Psoas muscle (tissue), 7 donors: ENCODE measurements at regions not wholly inside any gene's neighbourhood (a gene's known extent, or its start where the extent isn't known, plus 50 kb on each side); places are given as distances from the start of the nearest gene placed in this dataset.

Source experiments
- ATAC-seq, 4 donors: fragments of 200-7000 bp; cut with Tn5 transposase; one replicate each; pipeline ENCODE4 v1.9.1; 2020; ENCODE audit warnings: moderate library complexity in 3 of 4, mild to moderate bottlenecking in 2 of 4
- DNase-seq, 2 donors: peaks; one replicate each; pipeline ENCODE4 v3.0.0-alpha.2; 2020
- H3K27ac ChIP-seq: fragments of 200-600 bp; one replicate; pipeline ENCODE4 v1.8.0; 2022
- H3K27me3 ChIP-seq, 3 donors: fragments of 200-600 bp in 1 of 3; one replicate each; pipeline versions ENCODE4 v1.6.1 to v1.8.0; 2013 to 2022; ENCODE audit warnings: low read length in 2 of 3, mild to moderate bottlenecking in 2 of 3, moderate library complexity in 1 of 3; ENCODE audit not compliant: insufficient read depth in 3 of 3
- H3K36me3 ChIP-seq, 2 donors: fragments of 200-600 bp in 1 of 2; one replicate each; pipeline versions ENCODE4 v1.6.1 to v1.8.0; 2013 to 2022; ENCODE audit warnings: low read depth in 1 of 2, mild to moderate bottlenecking in 1 of 2, moderate library complexity in 1 of 2; ENCODE audit not compliant: insufficient read depth in 1 of 2
- H3K4me1 ChIP-seq: fragments of 200-600 bp; one replicate; pipeline ENCODE4 v1.8.0; 2022
- H3K4me3 ChIP-seq: fragments of 200-600 bp; one replicate; pipeline ENCODE4 v1.8.0; 2022; ENCODE audit warnings: mild to moderate bottlenecking
- H3K9me3 ChIP-seq: fragments of 200-600 bp; one replicate; pipeline ENCODE4 v1.8.0; 2022
- WGBS, 3 donors: extraction: QIAGEN DNeasy Blood & Tissue Kit; methylation state at CpG; one replicate each; pipeline versions ENCODE4 v1.1.6 to v1.1.7; 2013; 5-methylcytosine and 5-hydroxymethylcytosine counted together
- intact Hi-C, 2 donors: fragments of 100-400 bp; cut with DNase I; formaldehyde crosslinking; loops; one replicate each; pipeline versions ENCODE4 v1.11.0 to v1.14.2; 2022
- TF ChIP-seq, protein P1 (sequence below): fragments of 200-600 bp; IDR thresholded peaks from one replicate; pipeline ENCODE4 v1.8.0; 2022; ENCODE audit warnings: antibody characterized with exemption
- donor health status: healthy with polysubstance abuse.
- donor health status: DM: no; HTN: no; CAD: no; lungs with moderate emphysema.
- donor health status: Bipolar disorder and iron deficiency.
- donor health status: healthy.
- donor health status: DM: yes; HTN: yes; CAD: no.
- donor health status: DM: no; HTN: no; CAD: no.
- donor health status: DM: yes; HTN: yes; CAD: no.

DNA sequence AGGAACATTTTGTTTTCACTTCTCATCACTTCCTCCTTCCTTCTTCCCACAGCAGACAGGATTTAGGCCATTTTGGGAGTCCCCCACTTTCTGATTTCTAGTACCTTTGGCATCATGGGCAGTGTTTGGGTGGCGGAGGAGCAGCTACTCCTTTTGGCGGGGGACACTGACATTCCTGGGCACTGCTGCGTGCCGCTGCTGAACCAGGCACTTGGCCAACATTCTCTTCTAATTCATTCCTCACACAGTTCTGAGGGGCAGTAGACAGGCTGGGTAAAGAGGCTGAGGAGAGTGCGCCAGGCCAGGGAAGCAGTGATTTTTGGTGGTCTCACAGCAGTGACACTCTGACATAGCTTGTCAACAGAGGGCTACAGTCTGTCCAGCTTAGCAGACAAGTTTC is 270.2 kb downstream of the LOXHD1 start:
- Histone ChIP-seq H3K27me3 (no peaks in the 10 kb centered on the region), H3K4me3 (no peak overlapping the region), H3K27ac (peak overlapping the region; percentile 75), H3K9me3 (no peaks in the 10 kb centered on the region), H3K36me3 (no peaks in the 10 kb centered on the region), H3K4me1 (peaks cover 19% of the 10 kb centered on the region)
- TF ChIP-seq, protein P1, sequence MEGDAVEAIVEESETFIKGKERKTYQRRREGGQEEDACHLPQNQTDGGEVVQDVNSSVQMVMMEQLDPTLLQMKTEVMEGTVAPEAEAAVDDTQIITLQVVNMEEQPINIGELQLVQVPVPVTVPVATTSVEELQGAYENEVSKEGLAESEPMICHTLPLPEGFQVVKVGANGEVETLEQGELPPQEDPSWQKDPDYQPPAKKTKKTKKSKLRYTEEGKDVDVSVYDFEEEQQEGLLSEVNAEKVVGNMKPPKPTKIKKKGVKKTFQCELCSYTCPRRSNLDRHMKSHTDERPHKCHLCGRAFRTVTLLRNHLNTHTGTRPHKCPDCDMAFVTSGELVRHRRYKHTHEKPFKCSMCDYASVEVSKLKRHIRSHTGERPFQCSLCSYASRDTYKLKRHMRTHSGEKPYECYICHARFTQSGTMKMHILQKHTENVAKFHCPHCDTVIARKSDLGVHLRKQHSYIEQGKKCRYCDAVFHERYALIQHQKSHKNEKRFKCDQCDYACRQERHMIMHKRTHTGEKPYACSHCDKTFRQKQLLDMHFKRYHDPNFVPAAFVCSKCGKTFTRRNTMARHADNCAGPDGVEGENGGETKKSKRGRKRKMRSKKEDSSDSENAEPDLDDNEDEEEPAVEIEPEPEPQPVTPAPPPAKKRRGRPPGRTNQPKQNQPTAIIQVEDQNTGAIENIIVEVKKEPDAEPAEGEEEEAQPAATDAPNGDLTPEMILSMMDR: no peak
- 17 to 31% (median 17%) methylated on average over 5 of the region's 5 CpGs for WGBS, 3 donors
- no peak for DNase-seq
- intact Hi-C loops: no loop called here
- ATAC-seq: peak; percentile 55 to 80 (median 66)

DNA sequence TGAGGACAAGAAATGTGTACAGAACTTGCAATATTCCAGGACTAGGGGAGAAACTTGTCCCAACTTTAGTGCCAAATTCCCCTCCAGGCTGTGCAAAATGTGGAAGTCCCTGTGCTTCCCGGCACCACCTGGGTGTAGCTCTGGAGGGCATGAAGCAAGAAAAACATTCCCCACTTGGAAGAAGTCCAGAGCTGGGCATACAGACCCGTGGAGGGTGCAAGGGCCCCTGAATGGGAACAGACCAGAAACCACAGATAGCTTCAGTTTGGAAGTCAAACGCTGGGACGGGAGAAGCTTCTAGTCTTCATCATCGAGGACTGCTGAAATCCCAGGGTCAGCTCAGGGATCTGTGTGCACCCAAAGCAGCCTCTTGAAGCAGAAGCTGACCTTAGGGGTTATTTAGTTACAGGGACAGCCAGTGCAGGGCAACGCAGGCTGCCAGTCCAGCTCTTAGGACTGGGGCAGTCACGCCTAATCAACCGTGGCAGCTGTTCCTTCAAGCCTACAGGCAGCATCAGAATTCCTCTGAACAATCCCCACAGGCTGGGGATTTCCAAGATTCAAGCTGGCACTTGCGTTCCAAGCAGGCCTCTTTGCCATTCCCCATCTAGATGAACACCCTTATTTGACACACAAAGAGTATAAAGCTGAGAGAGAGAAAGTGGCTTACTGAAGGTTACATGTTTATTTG is 269.4 kb downstream of the LOXHD1 start:
- ATAC-seq (peak; percentile 64 to 93 (median 92)), DNase-seq (peak in 1 of 2 donors; percentile 69)
- Histone ChIP-seq H3K36me3 (no peaks in the 10 kb centered on the region), H3K27ac (peak overlapping the region; percentile 75), H3K27me3 (no peaks in the 10 kb centered on the region), H3K4me3 (no peak overlapping the region), H3K9me3 (no peaks in the 10 kb centered on the region), H3K4me1 (peaks cover 19% of the 10 kb centered on the region)
- 19 to 30% (median 20%) methylated on average over 9 of the region's 9 CpGs for WGBS, 3 donors
- intact Hi-C loops: no loop called here
- TF ChIP-seq, protein P1: no peak

DNA sequence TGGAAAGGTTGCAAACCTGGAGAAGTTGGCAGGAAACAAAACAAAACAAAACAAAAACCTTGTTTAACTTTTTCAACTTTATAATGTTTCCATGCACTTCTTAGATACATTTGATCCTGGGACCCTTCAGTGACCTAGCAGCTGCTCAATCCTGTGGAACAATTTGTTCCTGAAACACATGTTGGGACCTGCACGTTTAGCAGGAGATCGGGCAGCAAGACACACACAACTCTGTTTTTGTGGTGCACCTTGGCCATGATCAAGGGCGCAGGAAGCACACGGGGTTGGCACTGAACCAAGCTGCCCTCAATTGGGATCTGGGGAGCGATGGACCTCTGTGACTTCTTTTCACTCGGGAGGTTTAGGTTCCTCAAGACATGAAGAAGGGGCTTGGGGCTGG is 268.7 kb downstream of the LOXHD1 start:
- intact Hi-C loops: no loop called here
- no peaks in the 10 kb centered on the region for H3K36me3 ChIP-seq
- ATAC-seq: peak in 1 of 4 donors; percentile 38
- H3K4me1 ChIP-seq: peaks cover 19% of the 10 kb centered on the region
- no peak for DNase-seq
- peak overlapping the region; percentile 75 for H3K27ac ChIP-seq
- H3K27me3 ChIP-seq: no peaks in the 10 kb centered on the region
- H3K4me3 ChIP-seq: no peak overlapping the region
- 25 to 48% (median 29%) methylated on average over 6 of the region's 6 CpGs for WGBS, 3 donors
- no peaks in the 10 kb centered on the region for H3K9me3 ChIP-seq
- TF ChIP-seq, protein P1: no peak

DNA sequence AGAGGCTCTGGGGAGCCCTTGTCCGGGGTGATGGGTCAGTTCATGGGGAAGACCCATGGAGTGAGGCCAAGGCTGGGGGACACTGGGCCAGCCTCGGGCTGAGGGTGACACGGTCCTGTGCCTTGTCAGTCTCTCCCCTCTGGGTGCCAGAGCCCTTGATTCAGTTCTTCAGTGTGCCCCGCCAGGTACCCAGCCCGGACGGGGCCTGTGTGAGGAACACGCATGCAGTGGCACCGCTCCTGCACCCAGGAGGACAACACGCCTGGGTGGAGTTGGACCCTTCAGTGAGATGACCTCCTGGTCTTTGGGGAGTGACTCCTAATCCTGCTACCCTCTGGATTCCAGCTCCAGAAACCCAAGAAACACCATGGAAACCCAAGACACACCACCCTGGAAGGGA is 264.4 kb downstream of the LOXHD1 start:
- WGBS, 3 donors: 93 to 97% (median 97%) methylated on average over 9 of the region's 9 CpGs
- DNase-seq: no peak
- intact Hi-C loops: no loop called here

More for the DNA sequence above, 264.4 kb downstream of the LOXHD1 start:
- no peaks in the 10 kb centered on the region for H3K27me3 ChIP-seq
- no peak overlapping the region for H3K4me3 ChIP-seq
- H3K36me3 ChIP-seq: no peaks in the 10 kb centered on the region
- no peaks in the 10 kb centered on the region for H3K9me3 ChIP-seq
- TF ChIP-seq, protein P1: no peak
- H3K4me1 ChIP-seq: peaks cover 9% of the 10 kb centered on the region
- no peak overlapping the region for H3K27ac ChIP-seq
- ATAC-seq: no peak
